GM19372 (cell line): ENCODE measurements at regions not wholly inside any gene's neighbourhood (a gene's known extent, or its start where the extent isn't known, plus 50 kb on each side); places are given as distances from the start of the nearest gene placed in this dataset.
"Not testable (repeated sequence)": the region's sequence is repeated elsewhere in the genome, so short reads cannot be mapped to it uniquely, and the experiment has no call there.

Experiments
- ATAC-seq: cut with Tn5 transposase; IDR thresholded peaks from one replicate; pipeline ENCODE4 v1.9.1; 2021; ENCODE audit warnings: mild to moderate bottlenecking, low read depth, moderate library complexity; ENCODE audit not compliant: unreplicated experiment

- ATAC-seq = no peak
Measured at GRCh38 chr4:170248029-170248428, 158.3 kb upstream of the AADAT start.

DNA sequence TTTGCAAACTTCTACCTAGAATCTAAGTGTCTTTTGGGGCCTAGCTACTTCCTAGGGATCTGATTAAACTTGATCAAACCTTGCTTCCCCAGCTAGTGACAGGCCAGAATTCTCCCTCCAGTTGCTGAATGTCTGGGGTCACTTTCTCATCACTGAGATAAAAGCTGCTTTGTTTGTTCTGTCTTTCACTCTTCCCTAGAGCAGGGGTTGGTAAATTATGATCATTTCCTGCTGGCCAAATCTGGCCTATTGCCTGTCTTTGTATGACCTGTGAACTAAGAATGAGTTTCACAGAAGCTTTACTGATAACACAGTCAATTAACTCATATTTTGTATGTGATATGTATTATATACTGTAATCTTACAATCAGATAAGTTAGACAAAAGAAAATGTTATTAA, 157.8 kb upstream of the AADAT start:
- no peak for ATAC-seq

- ATAC-seq = no peak
Measured at GRCh38 chr4:170243662-170244288, 154.0 kb upstream of the AADAT start.

GRCh38 chr4:170242471-170242870, 152.7 kb upstream of the AADAT start:
- no peak for ATAC-seq

DNA sequence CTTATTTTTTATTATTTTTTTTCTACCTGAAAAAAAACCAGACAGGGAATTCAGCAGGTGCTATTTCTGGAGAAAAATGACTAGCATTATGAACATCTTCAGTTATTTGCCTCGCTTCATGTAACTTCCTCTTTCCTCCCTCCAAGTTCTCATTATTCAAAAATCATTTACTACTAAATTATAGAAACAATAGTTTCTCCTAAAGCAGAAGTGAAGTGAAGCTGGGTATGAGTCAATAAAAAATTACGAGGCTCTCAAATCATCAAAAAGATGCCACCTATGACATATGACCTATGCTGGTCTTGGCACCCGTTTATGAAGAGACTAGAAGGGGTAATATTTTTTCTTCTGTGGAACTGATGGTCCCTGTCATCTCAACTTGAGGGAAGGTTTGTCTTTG, 145.0 kb upstream of the AADAT start:
- ATAC-seq = no peak

- ATAC-seq = no peak
Measured at GRCh38 chr4:170231377-170231776, 141.6 kb upstream of the AADAT start.

GRCh38 chr4:170230242-170230641, 140.5 kb upstream of the AADAT start:
- ATAC-seq = no peak

- ATAC-seq = no peak
Measured at GRCh38 chr4:170229006-170229405, 139.2 kb upstream of the AADAT start.

DNA sequence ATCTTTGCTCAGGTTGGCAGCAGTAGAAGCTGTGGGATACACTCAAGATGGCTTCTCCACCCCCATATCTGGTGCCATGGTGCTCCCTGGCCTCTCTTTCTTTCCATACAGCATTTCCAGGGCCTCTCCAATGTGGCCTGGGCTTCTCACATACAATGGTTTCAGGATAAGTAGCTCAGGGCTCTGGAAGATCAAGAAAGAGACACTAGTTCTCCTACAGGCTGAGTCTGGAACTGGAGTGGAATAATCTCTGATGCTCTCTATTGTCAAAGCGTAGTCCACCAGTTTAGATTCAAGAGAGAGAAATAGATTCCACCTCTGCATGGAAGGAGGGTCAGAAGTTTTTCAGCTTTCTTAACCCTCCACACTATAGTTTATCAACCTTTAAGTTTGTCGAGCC, 138.2 kb upstream of the AADAT start:
- ATAC-seq = no peak

- ATAC-seq = no peak
Measured at GRCh38 chr4:170226288-170226687, 136.5 kb upstream of the AADAT start.

- ATAC-seq = no peak
Measured at GRCh38 chr4:170214731-170215130, 125.0 kb upstream of the AADAT start.

DNA sequence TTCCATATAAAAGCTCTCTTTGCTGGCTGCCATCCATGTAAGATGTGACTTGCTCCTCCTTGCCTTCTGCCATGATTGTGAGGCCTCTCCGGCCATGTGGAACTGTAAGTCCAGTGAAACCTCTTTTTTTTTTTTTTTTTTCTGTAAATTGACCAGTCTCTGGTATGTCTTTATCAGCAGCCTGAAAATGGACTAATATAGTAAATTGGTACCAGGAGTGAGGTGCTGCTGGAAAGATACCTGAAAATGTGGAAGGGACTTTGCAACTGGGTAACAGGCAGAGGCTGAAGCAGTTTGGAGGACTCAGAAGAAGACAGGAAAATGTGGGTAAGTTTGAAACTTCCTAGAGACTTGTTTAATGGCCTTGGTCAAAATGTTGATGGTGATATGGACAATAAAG, 124.3 kb upstream of the AADAT start:
- ATAC-seq = no peak

DNA sequence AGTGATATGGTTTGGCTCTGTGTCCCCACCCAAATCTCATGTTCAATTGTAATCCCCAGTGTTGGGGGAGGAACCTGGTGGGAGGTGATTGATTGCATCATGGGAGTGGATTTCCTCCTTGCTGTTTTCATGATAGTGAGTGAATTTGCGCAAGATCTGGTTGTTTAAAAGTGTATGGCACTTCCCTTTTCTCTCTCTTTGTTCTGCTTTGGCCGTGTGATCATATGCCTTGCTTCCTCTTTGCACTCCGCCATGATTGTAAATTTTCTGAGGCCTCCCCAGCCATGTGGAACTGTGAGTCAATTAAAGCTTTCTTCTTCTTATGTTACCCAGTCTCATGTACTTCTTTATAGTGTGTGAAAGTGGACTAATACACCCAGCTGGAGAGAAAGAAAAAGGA, 113.0 kb upstream of the AADAT start:
- no peak for ATAC-seq

DNA sequence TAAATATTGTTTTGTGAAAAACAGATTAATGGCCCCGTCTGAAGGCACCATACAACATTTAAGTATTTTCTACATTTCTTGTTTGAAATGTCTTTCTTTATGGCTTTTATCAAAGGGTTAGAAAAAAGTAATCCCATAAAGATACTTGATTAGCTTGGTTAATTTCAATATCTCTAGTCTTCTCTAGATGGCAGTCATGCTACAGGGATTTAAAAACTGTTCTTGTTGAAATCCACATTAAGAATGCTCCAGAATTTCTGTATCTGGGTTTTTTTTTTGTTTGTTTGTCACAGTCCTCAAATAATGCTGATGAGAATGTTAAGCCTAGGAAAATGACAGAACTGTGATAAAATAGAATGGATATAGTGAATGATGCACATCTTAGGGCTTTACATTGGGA, 109.0 kb upstream of the AADAT start:
- no peak for ATAC-seq

- not testable (repeated sequence) for ATAC-seq
Measured at GRCh38 chr4:170194794-170195193, 105.0 kb upstream of the AADAT start.

- no peak for ATAC-seq
Measured at GRCh38 chr4:170193496-170193895, 103.7 kb upstream of the AADAT start.

DNA sequence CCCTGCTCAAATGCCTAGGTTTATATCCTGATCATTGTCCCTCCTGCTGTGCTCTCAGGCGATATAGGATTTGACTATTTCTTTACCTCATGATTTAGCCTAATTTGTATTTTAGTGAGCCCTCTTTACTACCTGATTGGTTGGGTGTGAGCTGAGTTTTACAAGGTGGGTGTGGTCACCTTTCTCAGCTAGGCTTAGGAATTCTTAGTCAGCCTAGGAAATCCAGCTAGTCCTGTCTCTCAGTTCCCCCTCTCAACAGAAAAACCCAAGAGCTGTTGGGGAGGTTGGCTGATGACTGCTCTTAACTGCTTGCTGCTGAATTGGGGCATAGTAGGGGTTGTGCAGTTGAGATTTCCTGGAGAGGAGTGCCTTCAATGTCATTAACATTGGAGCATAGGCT, 100.5 kb upstream of the AADAT start:
- no peak for ATAC-seq

DNA sequence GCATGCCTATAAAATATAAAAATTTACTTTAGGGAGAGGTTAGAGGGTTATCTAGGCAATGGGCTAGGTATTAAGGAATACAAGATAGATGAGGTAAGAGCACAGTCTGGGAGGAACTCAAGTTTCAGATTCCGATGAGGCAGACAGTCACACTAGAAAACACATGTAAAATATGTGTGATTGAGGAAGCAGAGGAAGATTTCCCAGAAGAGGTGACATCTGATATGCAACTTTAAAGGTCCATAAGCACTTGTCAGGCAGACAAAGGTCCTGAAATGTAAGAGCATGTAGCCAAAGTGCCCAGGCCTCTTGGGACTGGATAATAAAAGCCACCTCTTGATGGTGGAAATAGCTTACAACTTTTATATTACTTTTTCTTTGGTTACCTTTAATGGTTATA, 81.1 kb upstream of the AADAT start:
- no peak for ATAC-seq

- ATAC-seq = no peak
Measured at GRCh38 chr4:170169699-170170098, 79.9 kb upstream of the AADAT start.

DNA sequence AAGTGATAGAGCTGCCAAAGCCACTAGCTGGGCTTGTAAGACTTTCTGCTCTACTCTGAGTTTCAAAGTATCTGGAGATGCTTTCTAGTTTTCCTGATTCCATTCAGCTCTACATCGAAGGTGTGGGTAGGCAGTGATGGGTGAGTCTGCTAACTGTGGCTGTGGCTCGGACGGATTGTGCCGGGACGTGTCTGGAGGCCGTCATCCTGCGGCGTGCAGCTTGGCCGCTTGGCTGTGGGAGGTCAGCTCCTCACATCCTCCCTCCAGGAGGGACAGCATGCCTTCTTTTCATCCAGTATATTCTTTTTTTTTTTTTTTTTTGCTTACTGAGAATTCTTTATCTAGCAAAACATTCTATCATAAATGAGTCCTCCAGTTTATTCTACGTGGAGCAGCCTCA, 77.9 kb upstream of the AADAT start:
- ATAC-seq = no peak

DNA sequence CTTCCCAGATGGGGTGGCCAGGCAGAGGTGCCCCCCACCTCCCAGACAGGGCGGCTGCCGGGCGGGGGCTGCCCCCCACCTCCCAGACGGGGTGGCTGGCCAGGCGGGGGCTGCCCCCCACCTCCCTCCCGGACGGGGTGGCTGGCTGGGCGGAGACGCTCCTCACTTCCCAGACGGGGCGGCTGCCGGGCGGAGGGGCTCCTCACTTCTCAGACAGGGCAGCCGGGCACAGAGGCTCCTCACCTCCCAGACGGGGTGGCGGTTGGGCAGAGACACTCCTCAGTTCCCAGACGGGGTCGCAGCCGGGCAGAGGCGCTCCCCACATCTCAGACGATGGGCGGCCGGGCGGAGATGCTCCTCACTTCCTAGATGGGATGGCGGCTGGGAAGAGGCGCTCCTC, 76.4 kb upstream of the AADAT start:
- ATAC-seq = not testable (repeated sequence)

DNA sequence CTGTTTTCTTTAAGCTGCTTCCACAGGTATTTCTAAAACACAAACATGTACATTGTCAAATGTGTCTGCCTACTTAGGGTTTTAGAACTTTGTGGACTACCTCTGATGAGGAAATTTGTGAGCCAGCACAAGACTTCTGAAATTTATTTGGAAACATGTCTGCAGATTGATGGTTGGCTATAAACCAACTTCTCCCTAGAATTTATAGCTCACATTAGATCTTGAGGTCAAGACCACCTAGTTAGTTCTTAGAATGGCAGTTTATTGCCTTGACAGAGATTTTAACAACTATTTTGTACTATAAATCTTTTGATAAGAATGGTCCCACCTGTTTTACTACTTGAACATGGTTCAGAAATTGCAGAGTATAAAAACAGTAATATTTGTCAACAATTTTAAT, 72.7 kb upstream of the AADAT start:
- no peak for ATAC-seq

DNA sequence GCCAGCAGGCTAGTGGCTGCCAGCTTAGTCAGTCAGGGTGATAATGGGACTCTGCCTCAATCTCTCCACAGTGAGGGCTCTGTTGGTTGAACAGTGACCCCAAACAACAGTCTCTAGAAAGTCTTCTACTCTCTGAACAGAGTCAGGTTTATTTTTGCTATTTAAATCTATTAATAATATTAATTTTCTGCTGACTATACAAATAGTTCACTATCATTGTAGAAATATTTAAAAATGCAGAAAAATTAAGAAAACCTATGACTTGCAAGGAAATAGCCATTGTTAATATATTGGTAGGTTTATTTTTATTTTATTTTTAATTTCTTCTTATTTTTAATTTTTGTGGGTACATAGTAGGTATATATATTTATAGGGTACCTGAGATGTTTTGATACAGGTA, 67.9 kb upstream of the AADAT start:
- no peak for ATAC-seq
